ENCODE measurements at regions not wholly inside any gene's neighbourhood (a gene's known extent, or its start where the extent isn't known, plus 50 kb on each side); places are given as distances from the start of the nearest gene placed in this dataset.

- Histone ChIP-seq H3K36me3 (ENCODE audit: control insufficient read depth, insufficient read depth, low read length) (no peaks in the 10 kb centered on the region), H3K9me3 (ENCODE audit: control insufficient read depth, insufficient read depth, low read length) (no peaks in the 10 kb centered on the region), H3K27me3 (ENCODE audit: control insufficient read depth, insufficient read depth, low read length) (no peaks in the 10 kb centered on the region), H3K4me1 (ENCODE audit: control insufficient read depth, insufficient read depth, low read length) (peaks cover 8% of the 10 kb centered on the region; the same call in 1 of the 2 replicates), H3K27ac (ENCODE audit: low read depth, low read length) (no peak overlapping the region), H3K4me3 (ENCODE audit: low read depth, low read length) (no peak overlapping the region), H3K9ac (ENCODE audit: low read depth, low read length) (no peak overlapping the region)
These were observed 176.6 kb upstream of the TYRP1 start for GRCh38 chr9:12516573-12516972.

GRCh38 chr9:12538842-12539579 is 154.2 kb upstream of the TYRP1 start:
- no peaks in the 10 kb centered on the region for H3K4me1 ChIP-seq (ENCODE audit: control insufficient read depth, insufficient read depth, low read length)
- H3K4me3 ChIP-seq (ENCODE audit: low read depth, low read length): no peak overlapping the region
- H3K36me3 ChIP-seq (ENCODE audit: control insufficient read depth, insufficient read depth, low read length): no peaks in the 10 kb centered on the region
- no peaks in the 10 kb centered on the region for H3K27me3 ChIP-seq (ENCODE audit: control insufficient read depth, insufficient read depth, low read length)
- H3K9me3 ChIP-seq (ENCODE audit: control insufficient read depth, insufficient read depth, low read length): no peaks in the 10 kb centered on the region
- no peak overlapping the region for H3K9ac ChIP-seq (ENCODE audit: low read depth, low read length)
- no peak overlapping the region for H3K27ac ChIP-seq (ENCODE audit: low read depth, low read length)

- Histone ChIP-seq H3K27me3 (ENCODE audit: control insufficient read depth, insufficient read depth, low read length) (no peaks in the 10 kb centered on the region), H3K4me1 (ENCODE audit: control insufficient read depth, insufficient read depth, low read length) (no peaks in the 10 kb centered on the region), H3K4me3 (ENCODE audit: low read depth, low read length) (no peak overlapping the region), H3K9me3 (ENCODE audit: control insufficient read depth, insufficient read depth, low read length) (no peaks in the 10 kb centered on the region), H3K36me3 (ENCODE audit: control insufficient read depth, insufficient read depth, low read length) (no peaks in the 10 kb centered on the region), H3K9ac (ENCODE audit: low read depth, low read length) (no peak overlapping the region), H3K27ac (ENCODE audit: low read depth, low read length) (no peak overlapping the region)
These were observed 153.6 kb upstream of the TYRP1 start for GRCh38 chr9:12539580-12539975.

GRCh38 chr9:12544700-12545099 is 148.5 kb upstream of the TYRP1 start:
- H3K27me3 ChIP-seq (ENCODE audit: control insufficient read depth, insufficient read depth, low read length): no peaks in the 10 kb centered on the region

GRCh38 chr9:12554636-12555035 is 138.5 kb upstream of the TYRP1 start:
- H3K27me3 ChIP-seq (ENCODE audit: control insufficient read depth, insufficient read depth, low read length): no peaks in the 10 kb centered on the region
- no peak overlapping the region for H3K4me3 ChIP-seq (ENCODE audit: low read depth, low read length)
- H3K36me3 ChIP-seq (ENCODE audit: control insufficient read depth, insufficient read depth, low read length): no peaks in the 10 kb centered on the region
- H3K9ac ChIP-seq (ENCODE audit: low read depth, low read length): no peak overlapping the region
- no peaks in the 10 kb centered on the region for H3K9me3 ChIP-seq (ENCODE audit: control insufficient read depth, insufficient read depth, low read length)
- H3K4me1 ChIP-seq (ENCODE audit: control insufficient read depth, insufficient read depth, low read length): no peaks in the 10 kb centered on the region; the same call in 1 of the 2 replicates
- no peak overlapping the region for H3K27ac ChIP-seq (ENCODE audit: low read depth, low read length)

More at GRCh38 chr9:12544700-12545099, 148.5 kb upstream of the TYRP1 start:
- no peak overlapping the region for H3K4me3 ChIP-seq (ENCODE audit: low read depth, low read length)
- no peaks in the 10 kb centered on the region for H3K9me3 ChIP-seq (ENCODE audit: control insufficient read depth, insufficient read depth, low read length)
- H3K27ac ChIP-seq (ENCODE audit: low read depth, low read length): no peak overlapping the region
- H3K4me1 ChIP-seq (ENCODE audit: control insufficient read depth, insufficient read depth, low read length): no peaks in the 10 kb centered on the region
- no peak overlapping the region for H3K9ac ChIP-seq (ENCODE audit: low read depth, low read length)
- no peaks in the 10 kb centered on the region for H3K36me3 ChIP-seq (ENCODE audit: control insufficient read depth, insufficient read depth, low read length)

- no peaks in the 10 kb centered on the region for H3K4me1 ChIP-seq (ENCODE audit: control insufficient read depth, insufficient read depth, low read length)
- no peak overlapping the region for H3K9ac ChIP-seq (ENCODE audit: low read depth, low read length)
- no peak overlapping the region for H3K4me3 ChIP-seq (ENCODE audit: low read depth, low read length)
- H3K9me3 ChIP-seq (ENCODE audit: control insufficient read depth, insufficient read depth, low read length): no peaks in the 10 kb centered on the region
- no peak overlapping the region for H3K27ac ChIP-seq (ENCODE audit: low read depth, low read length)
- no peaks in the 10 kb centered on the region for H3K36me3 ChIP-seq (ENCODE audit: control insufficient read depth, insufficient read depth, low read length)
- no peaks in the 10 kb centered on the region for H3K27me3 ChIP-seq (ENCODE audit: control insufficient read depth, insufficient read depth, low read length)
These were observed 126.6 kb upstream of the TYRP1 start for GRCh38 chr9:12566404-12567090.

GRCh38 chr9:12584656-12585522 is 108.3 kb upstream of the TYRP1 start:
- Histone ChIP-seq H3K27me3 (ENCODE audit: control insufficient read depth, insufficient read depth, low read length) (no peaks in the 10 kb centered on the region), H3K4me1 (ENCODE audit: control insufficient read depth, insufficient read depth, low read length) (no peaks in the 10 kb centered on the region), H3K9ac (ENCODE audit: low read depth, low read length) (no peak overlapping the region), H3K4me3 (ENCODE audit: low read depth, low read length) (no peak overlapping the region), H3K27ac (ENCODE audit: low read depth, low read length) (no peak overlapping the region), H3K36me3 (ENCODE audit: control insufficient read depth, insufficient read depth, low read length) (no peaks in the 10 kb centered on the region), H3K9me3 (ENCODE audit: control insufficient read depth, insufficient read depth, low read length) (no peaks in the 10 kb centered on the region)

GRCh38 chr9:12595400-12595799 is 97.8 kb upstream of the TYRP1 start:
- Histone ChIP-seq H3K9ac (ENCODE audit: low read depth, low read length) (no peak overlapping the region), H3K36me3 (ENCODE audit: control insufficient read depth, insufficient read depth, low read length) (no peaks in the 10 kb centered on the region), H3K4me1 (ENCODE audit: control insufficient read depth, insufficient read depth, low read length) (no peaks in the 10 kb centered on the region), H3K27me3 (ENCODE audit: control insufficient read depth, insufficient read depth, low read length) (no peaks in the 10 kb centered on the region), H3K9me3 (ENCODE audit: control insufficient read depth, insufficient read depth, low read length) (no peaks in the 10 kb centered on the region), H3K27ac (ENCODE audit: low read depth, low read length) (no peak overlapping the region), H3K4me3 (ENCODE audit: low read depth, low read length) (no peak overlapping the region)

- Histone ChIP-seq H3K27me3 (ENCODE audit: control insufficient read depth, insufficient read depth, low read length) (no peaks in the 10 kb centered on the region), H3K27ac (ENCODE audit: low read depth, low read length) (no peak overlapping the region), H3K36me3 (ENCODE audit: control insufficient read depth, insufficient read depth, low read length) (no peaks in the 10 kb centered on the region), H3K4me3 (ENCODE audit: low read depth, low read length) (no peak overlapping the region), H3K9ac (ENCODE audit: low read depth, low read length) (no peak overlapping the region), H3K4me1 (ENCODE audit: control insufficient read depth, insufficient read depth, low read length) (no peaks in the 10 kb centered on the region), H3K9me3 (ENCODE audit: control insufficient read depth, insufficient read depth, low read length) (no peaks in the 10 kb centered on the region)
These were observed 88.9 kb upstream of the TYRP1 start for GRCh38 chr9:12604164-12604821.

- no peaks in the 10 kb centered on the region for H3K4me1 ChIP-seq (ENCODE audit: control insufficient read depth, insufficient read depth, low read length)
- H3K9me3 ChIP-seq (ENCODE audit: control insufficient read depth, insufficient read depth, low read length): no peaks in the 10 kb centered on the region
- H3K4me3 ChIP-seq (ENCODE audit: low read depth, low read length): no peak overlapping the region
- no peaks in the 10 kb centered on the region for H3K27me3 ChIP-seq (ENCODE audit: control insufficient read depth, insufficient read depth, low read length)
- H3K36me3 ChIP-seq (ENCODE audit: control insufficient read depth, insufficient read depth, low read length): no peaks in the 10 kb centered on the region
- no peak overlapping the region for H3K9ac ChIP-seq (ENCODE audit: low read depth, low read length)
- no peak overlapping the region for H3K27ac ChIP-seq (ENCODE audit: low read depth, low read length)
These were observed 80.9 kb upstream of the TYRP1 start for GRCh38 chr9:12612211-12612770.
